HCT116 (cell line): ENCODE measurements at regions not wholly inside any gene's neighbourhood (a gene's known extent, or its start where the extent isn't known, plus 50 kb on each side); places are given as distances from the start of the nearest gene placed in this dataset.

ENCODE experiments used
- ATAC-seq: fragments of 200-7000 bp; cut with Tn5 transposase; 2 replicates; pipeline ENCODE4 v1.9.1; 2020; ENCODE audit warnings: mild to moderate bottlenecking, moderate library complexity
- BruUV-seq: library from RNA; stranded (reverse); fragments of 400-500 nt; replicated peaks from 2 replicates; lab custom pipeline; 2021; lab: Mats Ljungman, UMichigan
- CTCF ChIA-PET: fragments of 300-600 bp; sonication (Branson Sonifier 250); formaldehyde crosslinking; loops from one replicate; lab custom pipeline; 2021; ENCODE audit warnings: antibody characterized with exemption; lab: Charles Lee
- POLR2A ChIA-PET: fragments of 300-600, 350-600 bp; sonication (Branson Sonifier 250); formaldehyde crosslinking; loops from one replicate; lab custom pipeline; 2021; ENCODE audit warnings: antibody characterized with exemption; lab: Charles Lee
- RAD21 ChIA-PET, 2 experiments: fragments of 300-600 bp; sonication (Branson Sonifier 250); formaldehyde crosslinking; loops; one replicate each; lab custom pipeline; 2023; ENCODE audit warnings: low total read pairs in 2 of 2; ENCODE audit not compliant: uncharacterized antibody in 2 of 2, unreplicated experiment in 2 of 2, low non-redundant PET in 1 of 2; lab: Charles Lee
- DNase-seq: peaks from one replicate; pipeline ENCODE4 v3.0.0-alpha.2; 2010; ENCODE audit warnings: low read depth, low spot score
- H2AFZ ChIP-seq: fragments of 200-600 bp; shearing (Covaris generic), sonication (generic); 2 replicates; pipeline ENCODE4 v1.6.1; 2017; ENCODE audit warnings: low read depth, mixed run types, mixed read lengths, antibody characterized with exemption, low read length; ENCODE audit not compliant: poor library complexity, severe bottlenecking
- H3K27ac ChIP-seq: 2 replicates; pipeline ENCODE4 v1.5.1; 2012; ENCODE audit warnings: low read depth, low read length
- H3K27me3 ChIP-seq: fragments of 200-600 bp; sonication (generic); 2 replicates; pipeline ENCODE4 v1.6.1; 2016; ENCODE audit warnings: mixed run types, low read length, mixed read lengths; ENCODE audit not compliant: insufficient read depth
- H3K36me3 ChIP-seq, 2 experiments: fragments of 200-500 bp in 1 of 2; fragments of 200-600 bp in 1 of 2; sonication (Bioruptor generic) in 1 of 2; sonication (generic) in 1 of 2; 2 replicates each; pipeline versions ENCODE4 v1.5.1 to v1.6.1; 2014 to 2016; ENCODE audit warnings: low read length in 2 of 2, inconsistent platforms in 1 of 2, mixed read lengths in 1 of 2, mixed run types in 1 of 2; ENCODE audit not compliant: insufficient read depth in 2 of 2, control insufficient read depth in 1 of 2
- H3K4me1 ChIP-seq, 2 experiments: fragments of 200-600 bp in 1 of 2; sonication (generic) in 1 of 2; 2 replicates each; pipeline versions ENCODE4 v1.5.1 to v1.6.1; 2012 to 2017; ENCODE audit warnings: low read length in 2 of 2, inconsistent platforms in 1 of 2, mild to moderate bottlenecking in 1 of 2, mixed read lengths in 1 of 2, mixed run types in 1 of 2, moderate library complexity in 1 of 2; ENCODE audit not compliant: insufficient read depth in 2 of 2, control insufficient read depth in 1 of 2
- H3K4me2 ChIP-seq: fragments of 200-600 bp; sonication (generic); 2 replicates; pipeline ENCODE4 v1.6.1; 2017; ENCODE audit warnings: mixed run types, low read length, mixed read lengths
- H3K4me3 ChIP-seq, 2 experiments: fragments of 200-600 bp in 1 of 2; sonication (generic) in 1 of 2; replicated peaks in 1 of 2; 2 replicates each; pipeline ENCODE4 v1.5.1; 2011 to 2016; ENCODE audit warnings: low read length in 2 of 2, control low read depth in 1 of 2, low read depth in 1 of 2, mild to moderate bottlenecking in 1 of 2, mixed read lengths in 1 of 2, mixed run types in 1 of 2
- H3K79me2 ChIP-seq: fragments of 200-600 bp; sonication (generic); 2 replicates; pipeline ENCODE4 v1.6.1; 2017; ENCODE audit warnings: mild to moderate bottlenecking, mixed run types, low read length, moderate library complexity, mixed read lengths; ENCODE audit not compliant: insufficient read depth
- H3K9ac ChIP-seq: fragments of 200-600 bp; sonication (generic); 2 replicates; pipeline ENCODE4 v1.6.1; 2016; ENCODE audit warnings: low read length, mixed read lengths
- H3K9me2 ChIP-seq: fragments of 200-600 bp; sonication (generic), shearing (Covaris generic); 2 replicates; pipeline ENCODE4 v1.6.1; 2017; ENCODE audit warnings: mixed run types, mild to moderate bottlenecking, moderate library complexity; ENCODE audit not compliant: insufficient read depth
- H3K9me3 ChIP-seq, 2 experiments: fragments of 200-500 bp in 1 of 2; fragments of 200-600 bp in 1 of 2; sonication (Bioruptor generic) in 1 of 2; sonication (generic) in 1 of 2; 2 replicates each; pipeline ENCODE4 v1.6.1; 2014 to 2017; ENCODE audit warnings: low read length in 2 of 2, mixed read lengths in 2 of 2, inconsistent platforms in 1 of 2, low read depth in 1 of 2, mild to moderate bottlenecking in 1 of 2, mixed run types in 1 of 2, moderate library complexity in 1 of 2; ENCODE audit not compliant: control insufficient read depth in 1 of 2, insufficient read depth in 1 of 2
- H4K20me1 ChIP-seq: fragments of 200-600 bp; sonication (generic), shearing (Covaris generic); 2 replicates; pipeline ENCODE4 v1.6.1; 2017; ENCODE audit warnings: mixed run types, mild to moderate bottlenecking, moderate library complexity; ENCODE audit not compliant: insufficient read depth
- EGR1 ChIP-seq: IDR thresholded peaks from 2 replicates; pipeline ENCODE4 v1.6.1; 2012; ENCODE audit warnings: low read depth
- JUND ChIP-seq: IDR thresholded peaks from 2 replicates; pipeline ENCODE4 v1.6.1; 2012
- POLR2AphosphoS5 ChIP-seq: IDR thresholded peaks from 2 replicates; pipeline ENCODE4 v1.6.1; 2011; ENCODE audit warnings: mild to moderate bottlenecking, low read depth, low read length, moderate library complexity
- SP1 ChIP-seq: IDR thresholded peaks from 2 replicates; pipeline ENCODE4 v1.6.1; 2012; ENCODE audit warnings: low read depth
- SRF ChIP-seq: IDR thresholded peaks from 2 replicates; pipeline ENCODE4 v1.6.1; 2012; ENCODE audit warnings: low read depth
- intact Hi-C: fragments of 100-400 bp; cut with micrococcal nuclease; formaldehyde crosslinking; loops from 2 replicates; pipeline ENCODE4 v1.10.0; 2022
- TF ChIP-seq, protein P1 (sequence below), 3 experiments: fragments of 200-600 bp in 1 of 3; sonication (generic) in 1 of 3; IDR thresholded peaks in 2 of 3; conservative IDR thresholded peaks in 1 of 3; 2 replicates each; pipeline ENCODE4 v1.5.1; 2012 to 2017; ENCODE audit warnings: low read depth in 2 of 3, low read length in 2 of 3, antibody characterized with exemption in 1 of 3, borderline replicate concordance in 1 of 3, control low read depth in 1 of 3, mild to moderate bottlenecking in 1 of 3, mixed read lengths in 1 of 3, mixed run types in 1 of 3, moderate library complexity in 1 of 3; ENCODE audit not compliant: insufficient read depth in 1 of 3
- TF ChIP-seq, protein P2 (sequence below): IDR thresholded peaks from 2 replicates; pipeline ENCODE4 v1.6.1; 2012
- TF ChIP-seq, protein P3 (sequence below): IDR thresholded peaks from 2 replicates; pipeline ENCODE4 v1.6.1; 2012; ENCODE audit warnings: low read depth

DNA sequence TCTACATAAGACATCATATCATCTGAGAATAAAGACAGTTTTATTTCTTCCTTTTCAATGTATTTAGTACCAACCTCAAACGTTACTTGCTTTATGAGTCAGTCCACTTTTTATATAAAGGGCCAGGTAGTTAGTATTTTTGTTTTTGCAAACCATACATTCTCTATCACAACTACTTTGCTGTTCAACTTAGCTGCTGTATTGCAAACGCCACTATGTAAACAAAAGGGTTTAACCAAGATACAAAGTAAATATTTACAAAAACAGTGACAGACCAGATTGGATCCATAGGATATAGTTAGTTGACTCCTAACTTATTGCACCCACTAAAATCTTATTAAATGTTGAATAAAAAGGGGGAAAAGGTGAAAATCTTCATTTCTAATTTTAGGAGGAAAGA, 87.7 kb upstream of the FOXG1 start (continued):
- TF ChIP-seq, protein P1, sequence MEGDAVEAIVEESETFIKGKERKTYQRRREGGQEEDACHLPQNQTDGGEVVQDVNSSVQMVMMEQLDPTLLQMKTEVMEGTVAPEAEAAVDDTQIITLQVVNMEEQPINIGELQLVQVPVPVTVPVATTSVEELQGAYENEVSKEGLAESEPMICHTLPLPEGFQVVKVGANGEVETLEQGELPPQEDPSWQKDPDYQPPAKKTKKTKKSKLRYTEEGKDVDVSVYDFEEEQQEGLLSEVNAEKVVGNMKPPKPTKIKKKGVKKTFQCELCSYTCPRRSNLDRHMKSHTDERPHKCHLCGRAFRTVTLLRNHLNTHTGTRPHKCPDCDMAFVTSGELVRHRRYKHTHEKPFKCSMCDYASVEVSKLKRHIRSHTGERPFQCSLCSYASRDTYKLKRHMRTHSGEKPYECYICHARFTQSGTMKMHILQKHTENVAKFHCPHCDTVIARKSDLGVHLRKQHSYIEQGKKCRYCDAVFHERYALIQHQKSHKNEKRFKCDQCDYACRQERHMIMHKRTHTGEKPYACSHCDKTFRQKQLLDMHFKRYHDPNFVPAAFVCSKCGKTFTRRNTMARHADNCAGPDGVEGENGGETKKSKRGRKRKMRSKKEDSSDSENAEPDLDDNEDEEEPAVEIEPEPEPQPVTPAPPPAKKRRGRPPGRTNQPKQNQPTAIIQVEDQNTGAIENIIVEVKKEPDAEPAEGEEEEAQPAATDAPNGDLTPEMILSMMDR (IDR thresholded peaks at IDR 0.05 in 2 of 3, conservative IDR thresholded peaks at IDR 0.05 in 1 of 3; ENCODE audit: borderline replicate concordance in 1 of 3, insufficient read depth in 1 of 3, low read depth in 2 of 3, low read length in 2 of 3): no peak

DNA sequence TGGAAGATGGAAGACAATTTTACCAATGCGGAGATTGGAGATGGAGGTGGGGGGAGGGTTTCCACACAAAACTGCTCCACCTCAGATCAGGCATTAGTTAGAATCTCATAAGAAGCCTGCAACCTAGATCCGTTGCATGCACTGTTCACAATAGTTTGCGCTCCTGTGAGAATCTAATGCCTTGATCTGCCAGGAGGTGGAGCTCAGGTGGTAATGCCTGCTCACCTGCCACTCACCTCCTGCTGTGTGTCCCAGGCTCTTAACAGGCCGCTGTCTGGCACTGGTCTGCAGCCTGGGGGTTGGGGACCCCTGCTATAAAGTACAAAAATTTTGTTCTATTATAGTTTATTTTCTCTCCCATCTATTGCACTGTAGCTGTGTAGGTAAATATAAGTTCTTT, 84.9 kb upstream of the FOXG1 start:
- Histone ChIP-seq H3K9me3 (peaks cover 7 to 22% of the 10 kb centered on the region in 2 experiments; a peak in 3 of 4 replicates), H3K4me1 (no peaks in the 10 kb centered on the region), H3K9ac (no peak overlapping the region), H3K27ac (no peak overlapping the region), H3K36me3 (no peaks in the 10 kb centered on the region), H3K79me2 (no peaks in the 10 kb centered on the region), H3K4me3 (no peak overlapping the region), H3K27me3 (no peaks in the 10 kb centered on the region), H3K4me2 (no peak overlapping the region), H2AFZ (no peak overlapping the region), H4K20me1 (no peaks in the 10 kb centered on the region), H3K9me2 (no peaks in the 10 kb centered on the region)
- intact Hi-C loops: no loop called here
- TF ChIP-seq SP1: no peak
- POLR2A ChIA-PET: no interaction called here
- DNase-seq: no peak
- RAD21 ChIA-PET: no interaction called here
- CTCF ChIA-PET: no interaction called here
- BruUV-seq: no TSS peak
- ATAC-seq: no peak

DNA sequence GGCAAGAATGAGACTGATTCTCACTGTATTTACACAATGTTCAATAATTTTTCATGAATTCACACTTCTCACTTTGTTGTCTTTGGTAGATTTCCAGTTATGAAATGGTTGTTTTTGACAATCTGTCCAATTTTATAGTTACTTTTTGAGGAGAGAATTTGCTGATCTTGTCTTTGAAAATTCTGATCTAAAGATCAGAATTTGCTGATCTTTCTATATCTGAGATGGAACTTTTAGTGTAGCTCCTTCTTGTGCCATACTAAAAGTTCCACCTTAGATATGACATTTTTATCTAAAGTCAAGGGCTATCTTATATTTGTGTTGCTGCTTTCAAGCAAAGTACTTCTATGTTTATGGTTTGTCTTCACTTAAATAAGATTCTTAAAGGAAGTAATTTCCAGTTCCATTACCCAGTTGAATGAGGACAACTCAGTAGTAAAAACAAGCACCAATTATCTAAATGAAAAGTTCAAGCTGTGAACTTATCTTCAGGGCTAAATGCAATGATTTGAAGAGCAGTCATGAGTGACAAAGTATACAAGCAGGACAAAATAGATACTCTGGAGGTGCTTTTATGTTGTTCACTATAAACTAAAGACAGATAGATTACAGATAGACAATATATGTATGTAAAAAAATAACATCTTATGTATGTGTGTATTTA, 76.4 kb upstream of the FOXG1 start:
- Histone ChIP-seq H3K27me3 (no peaks in the 10 kb centered on the region), H3K36me3 (no peaks in the 10 kb centered on the region), H3K4me3 (no peak overlapping the region), H3K4me2 (no peak overlapping the region), H3K79me2 (no peaks in the 10 kb centered on the region), H4K20me1 (no peaks in the 10 kb centered on the region), H2AFZ (no peak overlapping the region), H3K9me2 (no peaks in the 10 kb centered on the region), H3K27ac (no peak overlapping the region), H3K9ac (no peak overlapping the region), H3K4me1 (no peaks in the 10 kb centered on the region), H3K9me3 (peaks cover 5 to 37% of the 10 kb centered on the region in 2 experiments)
- ChIA-PET RAD21 (no interaction called here), POLR2A (no interaction called here), CTCF (no interaction called here)
- no TSS peak for BruUV-seq
- DNase-seq: no peak
- no peak for ATAC-seq
- intact Hi-C loops: no loop called here
- TF ChIP-seq, protein P1 (IDR thresholded peaks at IDR 0.05 in 2 of 3, conservative IDR thresholded peaks at IDR 0.05 in 1 of 3; ENCODE audit: borderline replicate concordance in 1 of 3, insufficient read depth in 1 of 3, low read depth in 2 of 3, low read length in 2 of 3): no peak
- no peak for TF ChIP-seq SRF
- TF ChIP-seq, protein P2, sequence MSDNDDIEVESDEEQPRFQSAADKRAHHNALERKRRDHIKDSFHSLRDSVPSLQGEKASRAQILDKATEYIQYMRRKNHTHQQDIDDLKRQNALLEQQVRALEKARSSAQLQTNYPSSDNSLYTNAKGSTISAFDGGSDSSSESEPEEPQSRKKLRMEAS: no peak
- no peak for TF ChIP-seq EGR1
- no peak for TF ChIP-seq POLR2AphosphoS5
- TF ChIP-seq, protein P3, sequence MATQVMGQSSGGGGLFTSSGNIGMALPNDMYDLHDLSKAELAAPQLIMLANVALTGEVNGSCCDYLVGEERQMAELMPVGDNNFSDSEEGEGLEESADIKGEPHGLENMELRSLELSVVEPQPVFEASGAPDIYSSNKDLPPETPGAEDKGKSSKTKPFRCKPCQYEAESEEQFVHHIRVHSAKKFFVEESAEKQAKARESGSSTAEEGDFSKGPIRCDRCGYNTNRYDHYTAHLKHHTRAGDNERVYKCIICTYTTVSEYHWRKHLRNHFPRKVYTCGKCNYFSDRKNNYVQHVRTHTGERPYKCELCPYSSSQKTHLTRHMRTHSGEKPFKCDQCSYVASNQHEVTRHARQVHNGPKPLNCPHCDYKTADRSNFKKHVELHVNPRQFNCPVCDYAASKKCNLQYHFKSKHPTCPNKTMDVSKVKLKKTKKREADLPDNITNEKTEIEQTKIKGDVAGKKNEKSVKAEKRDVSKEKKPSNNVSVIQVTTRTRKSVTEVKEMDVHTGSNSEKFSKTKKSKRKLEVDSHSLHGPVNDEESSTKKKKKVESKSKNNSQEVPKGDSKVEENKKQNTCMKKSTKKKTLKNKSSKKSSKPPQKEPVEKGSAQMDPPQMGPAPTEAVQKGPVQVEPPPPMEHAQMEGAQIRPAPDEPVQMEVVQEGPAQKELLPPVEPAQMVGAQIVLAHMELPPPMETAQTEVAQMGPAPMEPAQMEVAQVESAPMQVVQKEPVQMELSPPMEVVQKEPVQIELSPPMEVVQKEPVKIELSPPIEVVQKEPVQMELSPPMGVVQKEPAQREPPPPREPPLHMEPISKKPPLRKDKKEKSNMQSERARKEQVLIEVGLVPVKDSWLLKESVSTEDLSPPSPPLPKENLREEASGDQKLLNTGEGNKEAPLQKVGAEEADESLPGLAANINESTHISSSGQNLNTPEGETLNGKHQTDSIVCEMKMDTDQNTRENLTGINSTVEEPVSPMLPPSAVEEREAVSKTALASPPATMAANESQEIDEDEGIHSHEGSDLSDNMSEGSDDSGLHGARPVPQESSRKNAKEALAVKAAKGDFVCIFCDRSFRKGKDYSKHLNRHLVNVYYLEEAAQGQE: no peak
- no peak for TF ChIP-seq JUND
